ENCODE measurements at regions not wholly inside any gene's neighbourhood (a gene's known extent, or its start where the extent isn't known, plus 50 kb on each side); places are given as distances from the start of the nearest gene placed in this dataset.

DNA sequence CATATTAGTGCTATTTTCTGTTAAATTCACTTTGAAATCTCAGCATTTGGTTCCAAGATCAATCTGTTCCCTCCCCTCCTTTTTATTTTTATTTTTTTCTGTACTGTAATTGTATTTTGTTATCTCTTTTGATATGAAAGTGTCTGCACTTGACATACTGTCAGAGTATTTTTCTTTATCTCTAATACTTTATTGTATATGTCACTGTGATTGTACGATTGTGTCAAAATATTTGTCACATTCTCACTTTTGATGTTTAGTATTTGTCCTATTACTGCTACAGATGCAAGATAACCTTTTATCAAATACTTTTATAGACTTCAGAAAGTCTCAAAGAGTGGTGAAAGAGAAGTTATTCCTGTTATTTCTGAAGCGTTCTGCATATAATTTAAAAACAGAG is 323.5 kb downstream of the JRKL start:
- peaks cover 4% of the 10 kb centered on the region; the same call in 1 of the 2 replicates for H3K27me3 Mint-ChIP-seq (ENCODE audit: insufficient read depth)
- H3K4me3 Mint-ChIP-seq, result no peak overlapping the region
- H3K9me3 Mint-ChIP-seq, result no peaks in the 10 kb centered on the region
- no peaks in the 10 kb centered on the region for H3K36me3 Mint-ChIP-seq (ENCODE audit: low read depth)
- no peaks in the 10 kb centered on the region for H3K4me1 Mint-ChIP-seq (ENCODE audit: low read depth)
- no peak for DNase-seq
- TF ChIP-seq, protein P1, sequence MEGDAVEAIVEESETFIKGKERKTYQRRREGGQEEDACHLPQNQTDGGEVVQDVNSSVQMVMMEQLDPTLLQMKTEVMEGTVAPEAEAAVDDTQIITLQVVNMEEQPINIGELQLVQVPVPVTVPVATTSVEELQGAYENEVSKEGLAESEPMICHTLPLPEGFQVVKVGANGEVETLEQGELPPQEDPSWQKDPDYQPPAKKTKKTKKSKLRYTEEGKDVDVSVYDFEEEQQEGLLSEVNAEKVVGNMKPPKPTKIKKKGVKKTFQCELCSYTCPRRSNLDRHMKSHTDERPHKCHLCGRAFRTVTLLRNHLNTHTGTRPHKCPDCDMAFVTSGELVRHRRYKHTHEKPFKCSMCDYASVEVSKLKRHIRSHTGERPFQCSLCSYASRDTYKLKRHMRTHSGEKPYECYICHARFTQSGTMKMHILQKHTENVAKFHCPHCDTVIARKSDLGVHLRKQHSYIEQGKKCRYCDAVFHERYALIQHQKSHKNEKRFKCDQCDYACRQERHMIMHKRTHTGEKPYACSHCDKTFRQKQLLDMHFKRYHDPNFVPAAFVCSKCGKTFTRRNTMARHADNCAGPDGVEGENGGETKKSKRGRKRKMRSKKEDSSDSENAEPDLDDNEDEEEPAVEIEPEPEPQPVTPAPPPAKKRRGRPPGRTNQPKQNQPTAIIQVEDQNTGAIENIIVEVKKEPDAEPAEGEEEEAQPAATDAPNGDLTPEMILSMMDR (IDR thresholded peaks at IDR 0.05), result no peak
- H3K27ac Mint-ChIP-seq, result no peak overlapping the region

- Mint-ChIP-seq H3K4me3 (no peak overlapping the region), H3K27ac (no peak overlapping the region), H3K9me3 (no peaks in the 10 kb centered on the region), H3K27me3 (ENCODE audit: insufficient read depth) (peaks cover 4% of the 10 kb centered on the region; the same call in 1 of the 2 replicates), H3K4me1 (ENCODE audit: low read depth) (no peaks in the 10 kb centered on the region), H3K36me3 (ENCODE audit: low read depth) (no peaks in the 10 kb centered on the region)
- TF ChIP-seq, protein P1 (IDR thresholded peaks at IDR 0.05), result no peak
- DNase-seq, result no peak
Observed at GRCh38 chr11:96714689-96715088, 324.9 kb downstream of the JRKL start.

DNA sequence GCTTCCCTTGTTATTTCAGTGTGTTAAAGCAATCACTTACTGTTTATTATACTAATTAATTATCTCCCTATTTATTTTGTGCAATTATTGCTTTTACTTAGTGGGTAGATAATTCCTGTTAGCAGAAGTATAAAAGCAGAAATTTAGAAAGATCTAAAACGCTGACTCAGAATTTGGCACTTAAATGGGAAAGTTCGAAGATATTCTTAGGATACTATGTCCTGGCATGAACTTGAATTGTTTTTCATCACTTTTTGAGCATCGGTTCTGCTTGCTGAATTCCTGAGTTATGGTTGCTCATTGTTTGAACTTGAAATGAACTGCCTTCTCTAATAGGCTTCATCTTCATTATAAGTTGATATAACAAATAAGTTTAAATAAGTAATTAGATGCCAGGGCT is 325.4 kb downstream of the JRKL start:
- no peaks in the 10 kb centered on the region for H3K36me3 Mint-ChIP-seq (ENCODE audit: low read depth)
- TF ChIP-seq, protein P1 (IDR thresholded peaks at IDR 0.05), result no peak
- peaks cover 4% of the 10 kb centered on the region; the same call in 1 of the 2 replicates for H3K27me3 Mint-ChIP-seq (ENCODE audit: insufficient read depth)
- H3K4me1 Mint-ChIP-seq (ENCODE audit: low read depth), result no peaks in the 10 kb centered on the region
- no peak overlapping the region for H3K27ac Mint-ChIP-seq
- no peak overlapping the region for H3K4me3 Mint-ChIP-seq
- H3K9me3 Mint-ChIP-seq, result no peaks in the 10 kb centered on the region
- DNase-seq, result no peak

- no peak for DNase-seq
- peaks cover 8% of the 10 kb centered on the region for H3K27me3 Mint-ChIP-seq (ENCODE audit: insufficient read depth)
- H3K9me3 Mint-ChIP-seq, result no peaks in the 10 kb centered on the region
- TF ChIP-seq, protein P1 (IDR thresholded peaks at IDR 0.05), result no peak
- no peaks in the 10 kb centered on the region for H3K36me3 Mint-ChIP-seq (ENCODE audit: low read depth)
- no peak overlapping the region for H3K4me3 Mint-ChIP-seq
- H3K4me1 Mint-ChIP-seq (ENCODE audit: low read depth), result peaks cover 10% of the 10 kb centered on the region
- H3K27ac Mint-ChIP-seq, result no peak overlapping the region
Observed at GRCh38 chr11:96736601-96737000, 346.8 kb downstream of the JRKL start.

DNA sequence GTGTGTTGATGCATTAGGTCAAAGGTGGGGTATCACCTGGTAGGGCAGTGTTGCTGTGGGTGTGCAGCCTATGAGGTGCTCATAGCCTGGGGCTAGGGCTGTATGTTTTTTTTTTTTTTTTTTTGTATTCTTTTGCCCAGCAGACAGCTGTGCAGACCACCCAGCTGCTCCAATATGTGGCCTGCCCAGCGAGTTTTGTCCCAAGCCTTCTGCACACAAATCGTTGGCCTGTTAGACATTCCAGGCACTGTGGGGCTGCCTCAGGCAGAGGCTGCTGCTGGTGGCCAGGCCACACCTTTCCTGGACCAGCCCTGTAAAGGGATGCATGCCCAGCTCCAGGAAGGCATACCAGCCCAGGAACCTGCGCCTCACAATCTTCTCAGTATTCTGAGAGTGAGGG is 348.5 kb downstream of the JRKL start:
- H3K4me1 Mint-ChIP-seq (ENCODE audit: low read depth), result peaks cover 21% of the 10 kb centered on the region
- peaks cover 5% of the 10 kb centered on the region; the same call in 1 of the 2 replicates for H3K27me3 Mint-ChIP-seq (ENCODE audit: insufficient read depth)
- no peaks in the 10 kb centered on the region for H3K9me3 Mint-ChIP-seq
- H3K36me3 Mint-ChIP-seq (ENCODE audit: low read depth), result no peaks in the 10 kb centered on the region
- TF ChIP-seq, protein P1 (IDR thresholded peaks at IDR 0.05), result no peak
- no peak overlapping the region for H3K27ac Mint-ChIP-seq
- DNase-seq, result no peak
- no peak overlapping the region for H3K4me3 Mint-ChIP-seq

GRCh38 chr11:96741068-96741467 is 351.3 kb downstream of the JRKL start:
- no peaks in the 10 kb centered on the region for H3K36me3 Mint-ChIP-seq (ENCODE audit: low read depth)
- H3K4me3 Mint-ChIP-seq, result no peak overlapping the region
- peaks cover 36% of the 10 kb centered on the region for H3K4me1 Mint-ChIP-seq (ENCODE audit: low read depth)
- no peak overlapping the region for H3K27ac Mint-ChIP-seq
- H3K27me3 Mint-ChIP-seq (ENCODE audit: insufficient read depth), result peaks cover 2% of the 10 kb centered on the region; the same call in 1 of the 2 replicates
- DNase-seq, result peak; percentile 34
- TF ChIP-seq, protein P1 (IDR thresholded peaks at IDR 0.05), result no peak
- H3K9me3 Mint-ChIP-seq, result no peaks in the 10 kb centered on the region
